ENCODE measurements at regions not wholly inside any gene's neighbourhood (a gene's known extent, or its start where the extent isn't known, plus 50 kb on each side); places are given as distances from the start of the nearest gene placed in this dataset.

DNA sequence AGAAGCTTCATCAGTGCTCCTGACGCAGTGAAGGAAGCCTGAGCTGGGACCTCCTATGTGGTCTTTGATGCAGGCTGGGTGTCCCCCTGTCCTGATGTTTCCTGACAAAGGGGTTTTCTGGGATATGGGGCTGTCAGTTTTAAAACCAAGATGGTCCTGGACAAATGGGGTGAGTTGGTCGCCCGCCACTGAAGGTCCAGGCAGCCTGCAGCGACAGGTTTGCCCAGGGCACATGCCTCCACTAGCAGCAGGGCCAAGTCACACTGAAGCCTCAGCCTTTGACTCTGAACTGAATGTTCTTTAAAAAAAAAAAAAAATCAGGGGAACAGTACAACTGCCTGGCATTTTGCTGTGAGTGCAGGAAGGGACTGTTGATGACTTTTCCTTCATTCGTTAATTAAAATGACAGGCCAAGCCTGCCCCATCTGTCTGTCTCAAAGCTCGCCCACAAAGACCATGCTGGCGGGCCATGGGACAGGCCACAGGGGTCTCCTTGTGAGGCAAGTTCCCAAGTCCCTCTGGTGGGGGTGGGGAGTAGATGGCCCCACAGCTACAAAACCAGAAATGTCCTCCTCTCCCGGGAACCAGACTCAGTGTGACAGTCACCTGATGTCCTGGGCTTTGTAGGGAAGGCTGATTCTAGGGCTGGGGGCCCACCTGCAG lies 274.8 kb downstream of the CTTN start:
- TF ChIP-seq RAD21 (IDR thresholded peaks at IDR 0.05; ENCODE audit: low read depth): no peak
- TF ChIP-seq EP300 (IDR thresholded peaks at IDR 0.05; ENCODE audit: borderline replicate concordance): no peak
- TF ChIP-seq EGR1 (IDR thresholded peaks at IDR 0.05): no peak
- TF ChIP-seq TCF12 (IDR thresholded peaks at IDR 0.05; ENCODE audit: low read depth): no peak
- no peak for TF ChIP-seq CEBPB (IDR thresholded peaks at IDR 0.05)
- no peak for TF ChIP-seq FOXM1 (IDR thresholded peaks at IDR 0.05; ENCODE audit: borderline replicate concordance, low read depth)
- no peak for TF ChIP-seq USF1 (IDR thresholded peaks at IDR 0.05)
- no peak for TF ChIP-seq TAF1 (IDR thresholded peaks at IDR 0.05; ENCODE audit: low read depth)
